ENCODE measurements at regions not wholly inside any gene's neighbourhood (a gene's known extent, or its start where the extent isn't known, plus 50 kb on each side); places are given as distances from the start of the nearest gene placed in this dataset.
"Not testable (repeated sequence)": the region's sequence is repeated elsewhere in the genome, so short reads cannot be mapped to it uniquely, and the experiment has no call there.

DNA sequence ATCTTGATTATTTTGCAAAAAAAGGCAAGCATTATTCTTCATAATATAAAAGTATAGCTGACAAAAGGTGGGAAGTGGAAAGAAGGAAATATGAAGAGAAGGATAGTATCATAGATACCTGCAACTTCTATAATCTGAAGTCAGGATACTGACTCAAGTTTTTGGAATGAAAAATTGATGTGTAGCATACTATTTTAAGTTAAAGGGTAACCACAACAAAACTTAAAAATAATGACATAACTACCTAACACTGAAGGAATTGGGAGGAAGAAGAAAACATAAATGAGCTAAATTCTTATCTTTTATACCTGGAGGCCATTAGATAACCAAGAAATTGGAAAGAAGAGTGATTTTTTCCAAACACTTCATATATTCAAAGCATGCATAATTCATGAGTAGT, 51.8 kb upstream of the TLE1 start:
- no peak for DNase-seq (ENCODE audit: low spot score)

DNA sequence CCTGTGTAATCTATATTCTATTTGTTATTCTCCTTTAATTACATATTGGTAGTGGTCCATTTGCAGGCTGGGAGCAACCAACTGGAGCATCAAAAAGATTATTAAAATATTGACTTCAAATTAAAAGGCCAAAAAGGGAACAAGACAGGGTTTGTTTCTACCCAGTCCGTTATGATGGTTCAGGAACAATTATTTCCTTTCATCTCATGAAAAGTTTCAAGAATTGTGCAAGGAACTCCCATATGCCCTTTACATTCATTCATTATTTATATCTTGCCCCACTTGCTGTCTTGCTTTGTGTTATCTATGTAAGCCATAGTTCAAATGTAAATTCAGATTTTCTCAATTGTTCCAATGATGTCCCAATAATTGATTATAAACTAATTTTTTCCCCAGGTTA, 58.7 kb upstream of the TLE1 start:
- no peak for DNase-seq (ENCODE audit: low spot score)

DNA sequence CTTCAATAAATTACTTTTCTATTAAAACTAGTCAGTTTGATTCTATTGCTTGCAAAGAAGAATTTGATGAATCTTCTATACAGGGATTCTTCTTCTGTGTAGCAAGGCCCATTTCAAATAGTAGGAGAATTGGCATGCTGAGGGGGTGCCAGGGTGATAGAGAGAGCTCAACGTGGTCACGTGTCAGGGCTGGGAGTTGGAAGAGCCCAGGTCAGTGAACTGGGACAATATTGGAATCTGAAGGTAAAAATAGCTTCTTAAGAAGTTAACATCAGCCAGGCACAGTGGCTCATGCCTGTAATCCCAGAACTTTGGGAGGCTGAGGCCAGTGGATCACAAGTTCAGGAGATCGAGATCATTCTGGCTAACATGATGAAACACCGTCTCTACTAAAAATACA, 64.1 kb upstream of the TLE1 start:
- no peak for DNase-seq (ENCODE audit: low spot score)

DNA sequence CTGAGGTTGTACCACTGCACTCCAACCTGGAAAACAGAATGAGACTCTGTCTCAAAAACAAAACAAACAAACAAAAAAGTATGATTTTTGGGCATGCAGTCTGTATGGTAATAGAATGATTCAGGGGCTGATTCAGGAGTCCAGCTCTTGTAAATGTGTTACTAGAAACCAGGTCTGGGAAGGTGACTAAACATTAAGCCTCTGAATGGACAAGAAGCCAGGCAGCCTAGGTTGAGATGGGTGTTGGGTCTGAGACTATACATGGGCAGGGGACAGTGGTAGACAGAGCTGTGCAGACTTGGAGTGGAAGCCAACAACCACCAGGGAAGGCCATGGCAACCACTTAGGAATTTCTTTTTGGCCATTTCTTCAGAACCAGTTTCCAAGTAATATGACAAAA, 64.9 kb upstream of the TLE1 start:
- DNase-seq (ENCODE audit: low spot score), result no peak

DNA sequence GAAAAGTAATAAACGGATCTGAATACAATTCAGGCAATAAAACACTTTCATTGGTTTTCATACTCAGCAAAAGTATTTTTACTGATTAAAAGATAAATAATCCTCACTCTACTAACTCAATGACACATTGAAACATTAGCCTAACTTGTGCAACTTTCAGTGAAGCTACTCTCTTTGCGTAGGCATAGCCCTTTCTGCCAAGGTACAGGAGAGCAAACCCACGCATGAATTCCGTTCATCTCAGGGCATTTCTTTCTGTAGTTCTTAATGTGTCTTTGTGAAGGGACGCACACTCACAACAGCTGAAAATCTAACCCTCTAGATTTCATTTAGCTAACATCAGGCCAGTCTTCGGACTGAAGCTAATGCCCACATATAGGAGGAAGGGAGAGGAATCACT, 66.4 kb upstream of the TLE1 start:
- DNase-seq (ENCODE audit: low spot score), result no peak

DNA sequence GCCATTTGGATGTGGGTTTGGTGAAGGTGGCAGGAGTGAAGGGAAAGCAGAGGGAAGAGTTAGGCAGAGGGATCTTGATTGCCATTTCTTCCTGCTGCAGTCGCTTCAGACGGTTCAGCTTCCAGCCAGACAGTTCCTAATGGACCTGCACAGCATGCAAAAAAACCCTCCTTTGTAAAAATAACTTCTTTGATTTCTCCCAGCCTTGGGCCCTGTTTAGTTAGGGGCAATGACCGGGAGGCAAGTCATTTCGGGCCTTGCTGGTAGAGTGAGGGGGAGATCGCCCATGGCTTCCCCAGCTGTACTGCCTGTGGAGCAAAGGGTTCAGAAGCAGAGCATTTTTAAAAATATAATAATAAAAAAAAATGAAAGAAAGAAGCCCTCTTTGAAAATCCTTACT, 67.2 kb upstream of the TLE1 start:
- DNase-seq (ENCODE audit: low spot score), result no peak

DNA sequence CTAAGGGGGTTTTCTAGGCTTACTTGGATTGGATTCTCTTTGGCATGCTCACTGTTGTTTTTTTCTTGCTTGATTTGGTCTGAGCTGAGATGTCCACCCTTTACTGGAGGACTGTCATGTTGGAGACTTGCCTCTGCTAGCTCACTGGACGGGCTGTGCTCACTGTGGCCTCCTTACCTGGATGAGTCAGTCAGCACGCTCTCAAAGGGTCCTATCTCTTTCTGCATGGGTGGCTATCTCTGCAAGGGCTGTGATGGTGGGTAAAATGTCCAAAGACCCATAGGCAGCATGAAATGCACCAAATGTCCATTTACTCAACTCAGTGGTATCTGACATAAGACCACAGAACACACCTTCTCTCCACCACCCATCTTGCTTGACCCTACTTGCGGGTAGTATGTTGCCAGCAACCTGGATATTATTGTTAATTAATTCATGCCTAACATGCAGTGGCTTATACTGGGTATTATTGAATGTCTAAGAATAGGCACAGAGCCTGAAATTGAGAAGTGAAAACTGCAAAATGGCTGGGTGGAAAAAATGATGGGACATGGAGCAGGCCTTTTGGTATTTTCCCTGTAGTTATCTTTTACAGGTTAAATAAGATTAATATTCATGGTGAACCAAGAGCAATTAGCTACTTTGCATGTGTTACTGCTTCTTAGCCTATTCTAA, 68.9 kb upstream of the TLE1 start:
- DNase-seq (ENCODE audit: low spot score), result no peak

DNA sequence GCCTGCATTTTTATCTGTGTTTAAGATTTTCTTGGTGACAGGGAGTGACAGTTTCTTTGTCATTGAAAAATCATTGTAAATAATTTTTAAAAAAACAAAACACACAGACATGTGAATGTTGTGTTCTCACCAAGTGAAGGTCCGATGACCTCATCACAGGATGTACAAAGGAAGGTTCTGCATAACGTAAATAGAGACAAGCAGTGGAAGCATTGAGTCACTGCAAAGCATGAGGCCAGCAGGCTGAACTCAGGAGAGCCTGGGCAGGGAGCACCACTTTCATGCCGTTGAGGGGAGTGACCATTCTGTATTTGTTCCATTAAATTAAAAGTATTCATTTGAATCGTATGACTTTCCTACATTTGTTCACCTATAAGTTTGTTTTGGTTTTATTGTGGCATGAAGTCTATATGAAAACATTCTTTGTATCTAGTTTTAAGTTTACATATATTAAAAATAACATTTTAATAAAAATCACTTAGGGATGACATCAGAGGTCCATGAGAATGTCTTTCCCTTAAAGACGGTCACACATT, 70.4 kb upstream of the TLE1 start:
- DNase-seq (ENCODE audit: low spot score), result no peak

DNA sequence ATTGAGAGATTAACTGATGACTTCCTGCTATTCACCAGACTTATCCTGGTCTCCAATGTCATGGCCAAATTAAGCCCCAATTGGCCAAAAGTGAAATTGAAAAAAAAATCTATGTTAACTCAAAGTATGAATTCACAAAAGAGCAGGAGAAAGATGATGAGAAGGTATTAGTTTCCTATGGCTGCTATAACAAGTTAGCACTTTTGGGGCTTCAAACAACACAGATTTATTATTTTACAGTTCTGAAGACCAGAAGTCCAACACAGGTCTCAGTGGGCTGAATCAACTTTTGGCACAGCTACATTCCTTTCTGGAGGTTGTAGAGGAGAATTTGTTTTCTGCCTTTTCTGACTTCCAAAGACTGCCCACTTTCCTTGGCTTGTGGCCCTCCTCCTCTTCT, 78.6 kb upstream of the TLE1 start:
- no peak for DNase-seq (ENCODE audit: low spot score)

DNA sequence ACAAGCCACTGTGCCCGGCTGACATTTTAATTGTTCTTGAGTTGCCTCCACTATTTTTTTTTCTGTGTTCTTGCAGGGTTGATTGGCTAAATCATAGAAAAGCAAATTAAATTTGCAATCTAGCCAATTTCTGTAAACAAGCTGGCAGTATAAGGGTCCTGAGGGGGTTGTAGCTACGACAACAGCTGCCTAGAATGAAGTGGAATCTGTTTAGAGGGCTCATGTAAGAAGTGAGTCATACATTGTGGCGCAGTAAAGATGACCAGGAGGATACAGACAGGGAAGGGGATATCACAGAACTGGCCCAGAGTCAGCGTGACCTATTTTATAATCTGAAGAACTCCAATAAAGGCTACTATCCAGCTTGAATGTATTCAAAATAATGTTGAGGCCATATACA, 82.2 kb upstream of the TLE1 start:
- DNase-seq (ENCODE audit: low spot score), result no peak

DNA sequence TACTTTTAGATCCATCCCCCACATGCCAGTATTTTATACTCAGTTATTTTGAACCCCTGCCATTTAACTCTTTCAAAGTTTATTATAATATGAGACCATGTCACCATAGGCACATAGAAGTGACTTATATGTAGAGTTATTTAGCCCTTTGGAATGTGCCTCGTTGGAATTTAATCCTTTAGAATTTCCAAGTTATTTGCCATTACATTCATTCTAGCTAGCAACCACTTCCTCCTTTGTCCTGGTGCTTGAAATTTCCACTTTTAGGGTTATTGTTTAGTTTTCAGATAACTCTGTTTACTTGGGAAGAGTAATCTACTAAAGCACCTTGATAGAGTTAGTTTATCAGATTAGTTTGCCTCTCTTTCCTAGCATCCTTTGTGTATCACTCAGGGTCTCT, 82.8 kb upstream of the TLE1 start:
- no peak for DNase-seq (ENCODE audit: low spot score)

DNA sequence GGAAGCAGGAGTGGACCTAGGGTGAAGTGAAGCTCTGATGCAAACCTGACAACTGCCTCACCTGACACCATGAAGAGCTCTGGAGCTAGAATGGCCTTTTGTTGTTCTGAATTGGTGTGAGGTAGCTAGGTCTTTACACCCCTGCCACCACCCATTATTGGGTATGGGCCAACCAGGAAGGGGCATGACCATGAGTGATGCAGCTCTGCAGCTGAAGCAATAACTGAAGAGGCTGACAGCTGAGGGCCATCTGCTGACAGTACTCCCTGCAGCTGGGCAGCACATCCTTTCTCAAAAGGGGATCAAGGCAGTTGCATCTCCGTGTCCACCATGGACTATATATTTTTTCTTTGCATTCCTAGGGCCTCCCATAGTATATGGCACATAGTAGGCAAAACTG, 87.0 kb upstream of the TLE1 start:
- DNase-seq (ENCODE audit: low spot score), result no peak

DNA sequence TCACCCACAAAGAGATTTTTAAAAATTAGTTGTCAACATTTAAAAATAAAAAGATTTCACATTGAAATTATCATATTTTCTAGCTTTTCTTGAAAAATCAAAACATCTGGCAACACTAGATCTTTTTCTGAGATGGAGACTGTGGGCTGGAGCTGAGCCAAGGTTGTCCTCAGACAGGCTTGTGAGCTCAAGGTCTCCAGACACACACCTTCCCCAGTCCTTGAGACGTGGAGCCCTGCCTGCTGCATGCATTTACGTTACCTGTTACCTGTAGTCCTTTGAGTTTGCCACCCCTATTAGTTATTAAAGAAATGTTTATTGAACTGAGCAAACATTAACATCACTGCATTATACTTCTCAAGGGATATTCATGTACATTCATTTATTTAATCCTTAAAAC, 87.5 kb upstream of the TLE1 start:
- no peak for DNase-seq (ENCODE audit: low spot score)

DNA sequence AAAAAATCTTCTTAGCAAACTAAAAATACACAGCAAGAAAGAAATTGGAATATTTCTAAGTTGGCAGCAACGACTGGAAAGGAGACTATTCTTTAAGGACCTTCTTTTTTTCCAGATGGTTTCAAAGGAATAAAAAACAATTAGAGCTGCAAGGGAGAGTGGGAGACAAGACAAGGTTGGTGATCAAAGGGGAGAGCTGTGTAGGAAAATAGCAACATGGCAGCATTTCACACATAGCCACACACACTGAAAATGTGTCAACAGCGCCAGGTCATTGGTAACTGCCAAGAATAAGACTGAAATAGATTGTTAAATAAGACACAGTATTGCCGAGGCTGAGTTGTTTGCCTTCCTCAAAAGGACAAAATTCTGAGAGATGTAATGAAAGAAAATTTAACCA, 88.1 kb upstream of the TLE1 start:
- DNase-seq (ENCODE audit: low spot score), result peak; percentile 15

DNA sequence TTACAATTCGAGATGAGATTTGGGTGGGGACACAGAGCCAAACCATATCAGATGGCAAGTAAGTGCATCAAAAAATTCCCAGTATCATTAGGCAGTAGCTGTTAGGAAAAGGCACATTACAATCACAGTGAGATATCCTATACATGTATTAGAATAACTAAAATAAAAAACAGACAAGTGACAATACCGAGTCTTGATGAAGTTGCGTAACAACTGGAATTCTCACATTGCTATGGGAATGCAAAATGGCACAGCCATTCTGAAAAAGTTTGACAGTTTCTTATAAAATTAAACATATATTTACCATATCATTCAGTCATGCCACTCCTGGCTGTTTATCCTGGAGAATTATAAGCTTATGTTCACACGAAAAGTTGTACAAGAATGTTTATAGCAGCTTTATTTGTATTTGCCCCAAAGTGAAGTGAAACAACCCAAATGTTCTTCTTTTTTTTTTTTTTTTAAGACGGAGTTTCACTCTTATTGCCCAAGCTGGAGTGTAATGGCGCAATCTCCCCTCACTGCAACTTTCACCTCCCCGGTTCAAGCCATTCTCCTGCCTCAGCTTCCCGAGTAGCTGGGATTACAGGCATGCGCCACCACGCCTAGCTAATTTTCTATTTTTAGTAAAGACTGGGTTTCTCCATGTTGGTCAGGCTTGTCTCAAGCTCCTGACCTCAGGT, 93.1 kb upstream of the TLE1 start:
- DNase-seq (ENCODE audit: low spot score), result no peak

DNA sequence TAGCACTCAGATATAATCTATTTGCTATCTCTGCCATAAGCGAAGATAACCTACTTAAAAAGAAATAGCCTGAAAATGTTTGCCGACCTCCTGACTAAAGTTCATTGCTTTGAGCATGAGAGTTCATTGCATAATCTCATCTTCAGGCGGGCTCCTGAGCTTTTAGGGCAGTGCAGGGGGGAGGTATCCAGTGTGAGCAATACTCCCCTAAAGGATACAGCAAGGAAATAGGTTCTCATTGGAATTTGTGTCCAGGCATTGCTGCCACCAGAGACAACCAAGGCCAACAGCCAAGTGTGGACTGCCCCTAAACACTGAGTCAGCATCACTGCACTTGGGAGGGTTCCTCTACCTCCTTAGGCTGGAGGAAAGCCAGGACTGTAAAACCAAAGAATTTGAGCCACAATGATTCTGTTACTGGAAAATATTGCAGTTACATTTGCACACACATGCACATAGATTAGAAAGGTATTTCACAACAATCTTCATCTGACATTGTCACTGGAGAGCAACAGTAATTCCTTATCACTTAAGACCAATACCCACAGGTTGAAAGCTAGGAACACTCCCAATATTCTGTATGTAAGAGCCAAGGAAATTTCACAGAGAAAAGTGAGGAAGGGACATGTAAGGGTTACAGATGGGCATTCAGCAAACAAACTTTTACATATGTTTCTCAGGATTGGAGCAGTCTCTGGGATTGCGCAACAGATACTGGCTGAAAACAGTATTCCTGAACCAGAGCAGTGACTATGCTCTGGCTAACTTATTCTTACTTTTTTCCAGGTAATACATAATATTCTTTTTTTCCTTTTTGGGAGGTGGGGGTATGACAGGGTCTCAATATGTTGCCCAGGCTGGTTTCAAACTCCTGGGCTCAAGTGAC, 98.6 kb upstream of the TLE1 start:
- no peak for DNase-seq (ENCODE audit: low spot score)

DNA sequence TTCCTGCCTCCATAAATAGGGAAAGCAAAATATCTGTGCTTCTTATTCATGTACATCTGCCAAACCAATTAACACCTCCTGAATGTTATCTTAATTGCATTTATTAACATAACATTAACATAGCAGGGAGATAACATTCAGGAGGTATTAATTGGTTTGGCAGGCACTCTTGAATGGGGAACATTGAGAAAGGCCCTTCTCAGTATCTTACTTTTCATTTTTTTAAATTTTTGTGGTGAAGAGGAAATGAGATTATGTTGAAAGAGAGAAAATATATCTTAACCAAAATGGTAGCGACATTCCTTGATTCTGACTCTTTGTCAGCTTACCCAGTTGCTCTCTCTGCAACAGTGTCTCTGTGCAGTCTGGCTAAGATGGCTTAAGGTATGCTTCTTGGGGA, 100.4 kb upstream of the TLE1 start:
- no peak for DNase-seq (ENCODE audit: low spot score)

DNA sequence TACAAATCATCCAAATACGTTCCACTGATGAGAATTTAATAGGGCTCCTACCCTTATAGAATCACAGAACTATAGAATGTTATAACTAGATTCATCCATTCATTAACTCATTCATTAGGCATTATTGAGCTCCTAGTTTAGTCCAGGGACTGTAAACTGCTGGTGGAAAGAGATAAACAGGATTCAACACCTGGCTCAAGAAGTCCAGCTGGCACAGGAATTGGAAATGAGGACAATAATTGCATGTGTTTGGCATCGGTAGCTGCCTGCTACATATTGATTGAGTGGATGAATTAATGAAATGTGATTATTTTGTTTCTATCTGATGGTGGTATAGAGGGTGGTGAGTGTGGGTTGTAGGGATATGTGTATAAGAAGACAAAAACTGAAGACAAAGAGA, 100.8 kb upstream of the TLE1 start:
- DNase-seq (ENCODE audit: low spot score), result no peak

DNA sequence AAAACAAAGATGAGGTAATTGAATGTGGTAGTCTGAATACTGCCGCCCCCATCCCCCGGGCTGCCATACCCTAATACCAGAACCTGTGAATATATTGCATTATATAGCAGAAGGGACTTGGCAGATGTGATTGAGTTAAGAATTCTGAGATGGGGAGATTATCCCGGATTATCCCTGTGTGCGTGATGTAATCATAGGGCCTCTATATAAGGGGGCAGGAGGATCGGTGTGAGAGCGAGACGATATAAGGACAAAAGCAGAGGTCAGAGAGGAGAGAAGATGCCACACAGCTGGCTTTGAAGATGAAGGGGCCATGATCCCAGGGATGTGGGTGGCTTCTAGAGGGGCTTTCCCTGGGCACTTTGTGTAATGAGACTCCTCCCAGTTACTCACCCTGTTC, 101.7 kb upstream of the TLE1 start:
- DNase-seq (ENCODE audit: low spot score), result no peak

DNA sequence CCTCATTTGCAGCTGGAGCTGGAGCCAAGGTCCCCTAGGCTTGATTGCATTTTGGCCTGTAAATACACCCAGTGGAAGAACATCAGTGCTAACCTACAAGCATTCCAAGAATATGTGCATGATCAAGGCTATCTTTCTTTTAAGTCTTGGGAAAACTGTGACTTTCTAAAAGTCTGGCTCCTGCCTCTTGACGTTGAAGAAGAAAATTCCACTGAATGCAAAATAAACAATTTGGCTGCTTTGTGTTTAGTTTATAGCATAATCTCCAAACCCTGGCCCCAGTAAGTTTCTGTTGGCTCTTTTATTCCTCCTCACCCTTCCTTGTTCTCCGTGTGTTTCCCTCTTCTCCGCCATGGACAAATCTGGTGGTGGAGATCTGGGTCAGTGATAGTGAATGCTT, 109.3 kb upstream of the TLE1 start:
- DNase-seq (ENCODE audit: low spot score), result no peak

DNA sequence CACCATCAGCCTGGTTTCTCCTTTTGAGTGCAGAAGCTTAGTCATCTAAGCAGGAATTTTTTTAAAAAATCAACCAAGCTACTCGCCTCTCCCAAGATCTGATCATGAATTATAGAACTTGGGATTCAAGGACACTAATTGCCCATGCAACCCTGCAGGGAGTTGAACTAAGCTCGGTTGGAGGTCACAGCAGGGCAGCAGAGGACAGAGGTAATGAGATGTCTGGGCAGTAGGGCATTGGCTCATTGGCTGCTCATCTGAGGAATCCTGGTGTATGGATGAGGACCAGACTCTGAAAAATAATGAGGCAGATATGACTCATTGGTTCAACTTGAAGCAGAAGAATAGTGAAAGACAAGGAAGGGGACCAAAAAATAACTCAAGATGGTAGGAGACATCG, 111.8 kb upstream of the TLE1 start:
- no peak for DNase-seq (ENCODE audit: low spot score)

DNA sequence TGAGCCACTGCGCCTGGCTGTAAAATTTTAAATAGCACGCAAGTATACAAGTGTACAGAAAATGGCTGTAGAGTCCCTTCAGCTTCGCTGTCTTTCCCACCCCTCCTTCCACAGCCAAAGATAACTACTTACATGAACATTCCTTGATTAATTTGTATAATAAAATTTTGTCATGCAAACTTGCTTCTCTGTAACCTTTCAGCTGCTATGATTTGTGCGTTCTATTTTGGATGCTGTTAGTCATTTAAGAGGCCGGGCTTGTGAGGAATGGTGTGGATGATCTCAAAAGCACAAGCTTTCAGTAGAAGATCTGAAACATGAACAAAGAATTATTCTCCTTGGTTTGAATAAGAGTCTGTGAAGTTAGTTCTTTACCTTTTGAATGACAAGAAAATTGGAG, 115.0 kb upstream of the TLE1 start:
- no peak for DNase-seq (ENCODE audit: low spot score)

DNA sequence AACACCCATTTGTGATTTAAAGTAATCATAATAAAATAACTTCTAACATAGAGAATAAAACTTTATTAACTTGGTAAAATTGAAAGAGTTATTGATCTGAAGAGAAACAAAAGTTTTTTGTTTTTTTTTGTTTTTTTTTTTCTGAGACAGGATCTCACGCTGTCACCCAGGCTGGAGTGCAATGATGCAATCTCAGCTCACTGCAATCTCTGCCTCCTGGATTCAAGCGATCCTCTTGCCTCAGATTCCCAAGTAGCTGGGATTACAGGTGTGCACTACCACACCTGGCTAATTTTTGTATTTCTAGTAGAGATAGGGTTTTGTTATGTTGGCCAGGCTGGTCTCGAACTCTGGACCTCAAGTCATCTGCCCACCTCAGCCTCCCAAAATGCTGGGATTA, 116.5 kb upstream of the SPATA31D4 start:
- not testable (repeated sequence) for DNase-seq (ENCODE audit: low spot score)

Data from cerebellar cortex (tissue), 1 donor.